Right lobe of liver (tissue), 4 donors: ENCODE measurements at regions not wholly inside any gene's neighbourhood (a gene's known extent, or its start where the extent isn't known, plus 50 kb on each side); places are given as distances from the start of the nearest gene placed in this dataset.

Source experiments
- CTCF ChIP-seq, 4 donors: fragments of 200-600 bp in 3 of 4; fragments of 450-650 bp in 1 of 4; IDR thresholded peaks; one replicate each; pipeline versions ENCODE4 v1.5.1 to v1.8.0; 2016 to 2022; ENCODE audit warnings: antibody characterized with exemption in 4 of 4, mild to moderate bottlenecking in 2 of 4
- POLR2A ChIP-seq: fragments of 450-650 bp; IDR thresholded peaks from one replicate; pipeline ENCODE4 v1.6.1; 2017; ENCODE audit warnings: antibody characterized with exemption, mild to moderate bottlenecking
- donor health status: DM: no; HTN: no; CAD: no.
- donor health status: DM: no; HTN: no; CAD: no.
- donor health status: DM: no; HTN: yes; CAD: no.

- TF ChIP-seq CTCF (IDR thresholded peaks at IDR 0.05) (no peak), POLR2A (no peak)
These were observed 168.4 kb downstream of the TNFSF18 start for GRCh38 chr1:172882385-172882784.
